ACC112 (cell line): ENCODE measurements at regions not wholly inside any gene's neighbourhood (a gene's known extent, or its start where the extent isn't known, plus 50 kb on each side); places are given as distances from the start of the nearest gene placed in this dataset.

Experiments used
- H2AFZ ChIP-seq: fragments of 200-600 bp; sonication (generic); one replicate; pipeline ENCODE4 v1.6.0; 2017; ENCODE audit warnings: antibody characterized with exemption, low read length; ENCODE audit not compliant: unreplicated experiment
- H3K27ac ChIP-seq: fragments of 200-600 bp; sonication (generic); 2 replicates; pipeline ENCODE4 v1.5.1; 2014; ENCODE audit warnings: low read depth, mild to moderate bottlenecking, antibody characterized with exemption, low read length, moderate library complexity
- H3K27me3 ChIP-seq: fragments of 200-600 bp; sonication (generic); 2 replicates; pipeline ENCODE4 v1.6.1; 2014; ENCODE audit warnings: mild to moderate bottlenecking, antibody characterized with exemption, low read length, moderate library complexity, mixed read lengths; ENCODE audit not compliant: insufficient read depth
- H3K36me3 ChIP-seq: fragments of 200-600 bp; sonication (generic); 2 replicates; pipeline ENCODE4 v1.6.1; 2016; ENCODE audit warnings: mild to moderate bottlenecking, antibody characterized with exemption, low read length, moderate library complexity, mixed read lengths; ENCODE audit not compliant: insufficient read depth
- H3K4me1 ChIP-seq: fragments of 200-600 bp; sonication (generic); one replicate; pipeline ENCODE4 v1.6.1; 2016; ENCODE audit warnings: low read length, mixed read lengths; ENCODE audit not compliant: insufficient read depth, unreplicated experiment, control insufficient read depth
- H3K4me3 ChIP-seq: fragments of 200-600 bp; sonication (generic); 2 replicates; pipeline ENCODE4 v1.5.1; 2014; ENCODE audit warnings: mild to moderate bottlenecking, low read depth, low read length
- H3K79me2 ChIP-seq: fragments of 200-600 bp; sonication (generic); one replicate; pipeline ENCODE4 v1.6.0; 2016; ENCODE audit warnings: low read length; ENCODE audit not compliant: control insufficient read depth, unreplicated experiment, insufficient read depth

- Histone ChIP-seq H3K79me2 (no peaks in the 10 kb centered on the region), H3K27ac (no peak overlapping the region), H2AFZ (no peak overlapping the region), H3K4me3 (no peak overlapping the region), H3K27me3 (peaks cover 15% of the 10 kb centered on the region; the same call in 1 of the 2 replicates), H3K36me3 (no peaks in the 10 kb centered on the region), H3K4me1 (no peaks in the 10 kb centered on the region)
Observed at GRCh38 chr18:24877066-24877465, 416.6 kb downstream of the HRH4 start.

GRCh38 chr18:24877546-24877945, 417.1 kb downstream of the HRH4 start:
- Histone ChIP-seq H3K4me3 (no peak overlapping the region), H3K79me2 (no peaks in the 10 kb centered on the region), H2AFZ (no peak overlapping the region), H3K27me3 (peaks cover 15% of the 10 kb centered on the region; the same call in 1 of the 2 replicates), H3K27ac (no peak overlapping the region), H3K4me1 (no peaks in the 10 kb centered on the region), H3K36me3 (no peaks in the 10 kb centered on the region)

GRCh38 chr18:24878289-24878688, 417.9 kb downstream of the HRH4 start:
- Histone ChIP-seq H3K4me1 (no peaks in the 10 kb centered on the region), H3K79me2 (no peaks in the 10 kb centered on the region), H3K4me3 (no peak overlapping the region), H2AFZ (no peak overlapping the region), H3K27ac (no peak overlapping the region), H3K36me3 (no peaks in the 10 kb centered on the region), H3K27me3 (peaks cover 15% of the 10 kb centered on the region; the same call in 1 of the 2 replicates)

GRCh38 chr18:24885276-24885675, 424.8 kb downstream of the HRH4 start:
- Histone ChIP-seq H3K27me3 (peaks cover 2% of the 10 kb centered on the region; the same call in 1 of the 2 replicates), H3K36me3 (no peaks in the 10 kb centered on the region), H3K4me1 (no peaks in the 10 kb centered on the region), H3K27ac (no peak overlapping the region), H3K4me3 (no peak overlapping the region), H3K79me2 (no peaks in the 10 kb centered on the region), H2AFZ (no peak overlapping the region)

- Histone ChIP-seq H3K27ac (no peak overlapping the region), H3K36me3 (no peaks in the 10 kb centered on the region), H2AFZ (no peak overlapping the region), H3K79me2 (no peaks in the 10 kb centered on the region), H3K4me1 (no peaks in the 10 kb centered on the region), H3K4me3 (no peak overlapping the region), H3K27me3 (no peaks in the 10 kb centered on the region; the same call in 1 of the 2 replicates)
Observed at GRCh38 chr18:24894880-24895279, 434.4 kb downstream of the HRH4 start.

GRCh38 chr18:24897461-24897860, 437.0 kb downstream of the HRH4 start:
- no peak overlapping the region for H3K4me3 ChIP-seq

GRCh38 chr18:24910221-24910620, 441.7 kb downstream of the ZNF521 start:
- Histone ChIP-seq H3K27me3 (peaks cover 15% of the 10 kb centered on the region; the same call in 1 of the 2 replicates), H3K36me3 (no peaks in the 10 kb centered on the region), H3K79me2 (no peaks in the 10 kb centered on the region), H3K4me3 (no peak overlapping the region), H3K4me1 (no peaks in the 10 kb centered on the region), H2AFZ (no peak overlapping the region), H3K27ac (no peak overlapping the region)

More at GRCh38 chr18:24897461-24897860, 437.0 kb downstream of the HRH4 start:
- H3K4me1 ChIP-seq = no peaks in the 10 kb centered on the region
- no peak overlapping the region for H2AFZ ChIP-seq
- H3K27me3 ChIP-seq = no peaks in the 10 kb centered on the region; the same call in 1 of the 2 replicates
- no peaks in the 10 kb centered on the region for H3K79me2 ChIP-seq
- H3K27ac ChIP-seq = no peak overlapping the region
- H3K36me3 ChIP-seq = no peaks in the 10 kb centered on the region

- Histone ChIP-seq H3K27me3 (peaks cover 22% of the 10 kb centered on the region; the same call in 1 of the 2 replicates), H3K36me3 (no peaks in the 10 kb centered on the region), H2AFZ (no peak overlapping the region), H3K27ac (no peak overlapping the region), H3K4me1 (no peaks in the 10 kb centered on the region), H3K79me2 (no peaks in the 10 kb centered on the region), H3K4me3 (no peak overlapping the region)
Observed at GRCh38 chr18:24913507-24914170, 438.3 kb downstream of the ZNF521 start.

- Histone ChIP-seq H3K36me3 (no peaks in the 10 kb centered on the region), H3K27ac (no peak overlapping the region), H3K79me2 (no peaks in the 10 kb centered on the region), H3K4me3 (no peak overlapping the region), H2AFZ (no peak overlapping the region), H3K27me3 (peaks cover 25% of the 10 kb centered on the region; the same call in 1 of the 2 replicates), H3K4me1 (no peaks in the 10 kb centered on the region)
Observed at GRCh38 chr18:24914171-24914525, 437.8 kb downstream of the ZNF521 start.

GRCh38 chr18:24914685-24915084, 437.3 kb downstream of the ZNF521 start:
- H3K4me3 ChIP-seq = no peak overlapping the region
- H3K79me2 ChIP-seq = no peaks in the 10 kb centered on the region
- no peaks in the 10 kb centered on the region for H3K4me1 ChIP-seq
- no peak overlapping the region for H2AFZ ChIP-seq
- peaks cover 21% of the 10 kb centered on the region; the same call in 1 of the 2 replicates for H3K27me3 ChIP-seq
- no peak overlapping the region for H3K27ac ChIP-seq
- no peaks in the 10 kb centered on the region for H3K36me3 ChIP-seq

- Histone ChIP-seq H3K4me1 (no peaks in the 10 kb centered on the region), H3K4me3 (no peak overlapping the region), H3K27ac (no peak overlapping the region), H3K27me3 (peaks cover 18% of the 10 kb centered on the region; the same call in 1 of the 2 replicates), H3K79me2 (no peaks in the 10 kb centered on the region), H2AFZ (no peak overlapping the region), H3K36me3 (no peaks in the 10 kb centered on the region)
Observed at GRCh38 chr18:24915547-24915946, 436.4 kb downstream of the ZNF521 start.
